ENCODE measurements at regions not wholly inside any gene's neighbourhood (a gene's known extent, or its start where the extent isn't known, plus 50 kb on each side); places are given as distances from the start of the nearest gene placed in this dataset.

GRCh38 chr18:77572537-77572936 is 322.9 kb downstream of the GALR1 start:
- DNase-seq (ENCODE audit: low read depth, low spot score): no peak

DNA sequence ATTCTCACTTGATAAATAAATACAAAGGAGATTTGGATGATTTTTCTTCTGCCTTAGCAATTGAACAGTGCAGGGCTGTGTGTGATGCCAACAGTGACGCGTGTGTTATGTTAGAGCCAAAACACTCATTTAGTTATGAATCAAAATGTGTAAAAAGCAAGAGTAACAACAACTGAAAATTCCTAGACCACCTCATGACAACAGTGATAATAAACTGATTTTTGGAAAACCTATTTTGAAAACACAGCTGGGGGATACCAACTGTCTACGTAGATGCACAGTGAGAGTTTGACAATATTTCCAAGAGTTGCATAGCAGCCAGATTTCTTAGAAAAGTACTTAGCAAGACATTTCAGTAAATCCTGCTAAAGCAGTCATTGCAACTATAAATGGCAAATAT is 323.9 kb downstream of the GALR1 start:
- no peak for DNase-seq (ENCODE audit: low read depth, low spot score)

- no peak for DNase-seq (ENCODE audit: low read depth, low spot score)
Observed at GRCh38 chr18:77590943-77591515, 341.4 kb downstream of the GALR1 start.

GRCh38 chr18:77597726-77598125 is 348.1 kb downstream of the GALR1 start:
- no peak for DNase-seq (ENCODE audit: low read depth, low spot score)

- no peak for DNase-seq (ENCODE audit: low read depth, low spot score)
Observed at GRCh38 chr18:77600674-77601073, 351.0 kb downstream of the GALR1 start.

GRCh38 chr18:77601567-77601966 is 351.9 kb downstream of the GALR1 start:
- DNase-seq (ENCODE audit: low read depth, low spot score): no peak

GRCh38 chr18:77607087-77607486 is 357.4 kb downstream of the GALR1 start:
- no peak for DNase-seq (ENCODE audit: low read depth, low spot score)

- DNase-seq (ENCODE audit: low read depth, low spot score): no peak
Observed at GRCh38 chr18:77608807-77609206, 359.2 kb downstream of the GALR1 start.

GRCh38 chr18:77617694-77618093 is 368.0 kb downstream of the GALR1 start:
- DNase-seq (ENCODE audit: low read depth, low spot score): no peak

GRCh38 chr18:77619525-77619924 is 369.9 kb downstream of the GALR1 start:
- DNase-seq (ENCODE audit: low read depth, low spot score): no peak

- no peak for DNase-seq (ENCODE audit: low read depth, low spot score)
Observed at GRCh38 chr18:77622009-77622692, 372.5 kb downstream of the GALR1 start.

DNA sequence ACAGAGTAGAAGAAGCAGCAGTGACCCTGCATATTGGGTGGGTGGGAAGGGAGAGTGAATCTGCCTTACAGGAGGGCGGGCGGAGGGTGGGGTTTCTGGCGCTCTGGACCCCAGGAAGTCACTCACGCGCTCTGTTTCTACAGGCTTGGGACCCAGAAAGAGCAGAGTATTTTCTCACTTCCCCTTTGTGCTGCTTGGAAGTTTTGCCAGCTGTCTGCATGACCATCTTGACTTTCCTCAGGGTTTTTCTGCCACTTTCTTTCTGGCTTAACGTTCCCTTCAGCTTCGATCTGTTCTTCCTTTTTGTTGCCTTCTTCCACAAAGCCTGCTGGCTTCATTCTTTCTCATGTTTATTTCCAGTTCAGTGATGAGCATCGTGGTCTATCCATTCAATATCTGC is 383.1 kb downstream of the GALR1 start:
- no peak for DNase-seq (ENCODE audit: low read depth, low spot score)

DNA sequence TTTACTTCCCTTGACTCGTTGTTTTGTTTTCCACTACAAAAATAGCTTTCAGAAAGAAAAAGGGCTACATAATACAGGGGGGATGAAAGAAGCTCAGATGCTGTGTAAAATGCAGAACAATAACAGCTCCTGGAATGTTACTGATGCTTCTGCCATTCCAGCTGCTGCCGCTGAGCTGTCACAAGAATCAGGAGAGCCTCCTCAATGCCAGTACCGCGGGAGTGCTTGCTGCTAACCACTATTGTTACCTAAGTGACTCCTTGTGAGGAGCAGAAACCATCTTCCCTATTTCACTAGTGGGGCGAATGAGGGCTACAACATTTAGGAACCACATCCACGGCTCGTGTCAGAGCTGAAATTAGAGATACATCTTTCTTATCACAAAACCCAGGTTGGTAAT is 384.8 kb downstream of the GALR1 start:
- DNase-seq (ENCODE audit: low read depth, low spot score): no peak

GRCh38 chr18:77635451-77635850 is 385.8 kb downstream of the GALR1 start:
- DNase-seq (ENCODE audit: low read depth, low spot score): no peak

GRCh38 chr18:77635858-77636257 is 386.2 kb downstream of the GALR1 start:
- DNase-seq (ENCODE audit: low read depth, low spot score): no peak

DNA sequence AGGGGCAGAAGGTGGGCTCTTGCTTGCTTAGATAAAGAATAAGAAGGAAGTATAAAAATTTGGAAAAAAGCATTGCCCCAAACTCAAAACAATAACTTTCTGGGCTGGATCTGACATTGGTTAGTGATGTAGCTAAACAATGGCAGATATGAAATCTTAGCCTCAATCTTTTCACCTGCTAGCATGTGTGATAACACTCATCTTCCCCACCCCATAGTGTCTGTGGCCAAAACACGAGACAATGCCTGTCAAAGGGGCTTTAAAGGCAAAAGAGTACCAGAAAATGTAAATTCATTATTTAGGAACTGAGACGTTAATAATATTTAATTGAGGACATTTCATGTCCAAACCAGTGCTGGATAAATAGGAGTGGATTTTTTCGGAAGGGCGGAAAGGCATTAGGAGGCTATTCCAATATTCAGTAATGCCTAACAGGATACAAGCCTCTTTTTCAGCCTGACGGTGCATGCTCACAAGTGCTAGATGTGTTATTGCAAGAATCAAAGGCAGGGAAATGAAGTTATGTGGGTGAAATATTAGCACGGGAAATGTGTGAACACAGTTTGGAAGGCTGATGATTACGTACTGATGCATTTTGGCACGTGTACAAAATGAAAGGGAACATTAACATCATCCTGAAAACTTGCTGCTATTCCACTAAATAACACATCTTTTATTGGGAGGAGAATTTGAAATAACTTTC is 395.7 kb downstream of the GALR1 start:
- no peak for DNase-seq (ENCODE audit: low read depth, low spot score)

DNA sequence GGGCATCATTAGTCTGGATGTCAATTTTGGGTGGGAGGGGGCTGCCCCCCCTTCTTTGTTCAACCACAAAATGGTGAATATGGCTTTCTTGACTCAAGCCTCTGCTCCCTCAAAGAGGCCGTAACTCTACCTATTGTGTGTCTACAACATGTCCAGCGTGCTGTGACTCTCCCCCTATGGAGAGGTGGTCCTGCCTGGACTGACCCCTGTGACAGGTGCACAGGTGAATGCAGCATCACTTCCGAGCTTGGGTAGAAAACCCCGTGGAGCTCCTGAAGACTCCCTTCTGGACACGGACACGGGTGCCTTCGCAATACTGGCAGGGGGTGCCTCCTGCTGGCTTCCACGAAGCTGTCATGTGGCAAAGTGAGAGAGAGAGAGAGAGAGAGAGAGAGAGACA is 397.8 kb downstream of the GALR1 start:
- no peak for DNase-seq (ENCODE audit: low read depth, low spot score)

DNA sequence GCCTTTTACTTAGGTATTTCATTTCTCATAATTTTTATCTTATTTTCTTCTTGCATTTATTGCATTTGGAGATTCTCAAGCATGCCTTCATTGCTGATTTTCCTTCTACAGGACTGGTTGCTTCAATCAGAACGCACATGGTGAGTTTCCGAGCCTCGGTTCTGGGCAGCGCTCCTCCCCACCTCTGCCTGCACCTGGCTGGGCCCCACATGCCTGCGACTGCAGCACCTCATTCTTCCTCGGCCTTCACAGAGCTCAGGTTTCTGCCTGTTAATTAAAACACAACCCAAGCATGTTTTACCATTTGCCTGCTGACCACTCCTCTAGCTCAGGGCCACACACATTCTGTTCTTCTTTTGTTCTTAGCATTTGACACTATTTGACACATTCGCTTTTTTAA is 398.8 kb downstream of the GALR1 start:
- DNase-seq (ENCODE audit: low read depth, low spot score): no peak

- no peak for DNase-seq (ENCODE audit: low read depth, low spot score)
Observed at GRCh38 chr18:77650799-77651385, 401.2 kb downstream of the GALR1 start.

DNA sequence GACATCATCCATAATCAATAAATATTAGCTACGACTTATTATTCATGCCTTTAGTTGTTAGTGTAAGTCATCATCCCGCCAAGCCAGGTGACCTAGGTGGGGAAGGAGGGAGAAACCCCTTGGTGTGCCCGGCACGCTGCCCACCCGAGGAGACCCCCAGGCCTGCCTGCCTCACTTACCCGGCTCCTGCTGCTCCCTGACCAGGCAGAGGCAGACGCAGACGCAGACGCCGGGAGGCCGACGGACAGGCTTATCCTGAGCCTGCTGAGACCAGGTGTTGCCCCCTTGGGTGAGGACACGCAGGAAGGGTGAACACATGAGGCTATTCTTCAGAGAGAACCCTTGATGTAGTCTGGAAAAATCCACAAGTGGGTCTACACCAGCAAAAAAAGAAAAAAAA is 401.8 kb downstream of the GALR1 start:
- no peak for DNase-seq (ENCODE audit: low read depth, low spot score)

GRCh38 chr18:77653792-77654191 is 404.1 kb downstream of the GALR1 start:
- DNase-seq (ENCODE audit: low read depth, low spot score): no peak

- no peak for DNase-seq (ENCODE audit: low read depth, low spot score)
Observed at GRCh38 chr18:77654302-77654701, 404.7 kb downstream of the GALR1 start.

Measured in iPS DF 19.7 (cell line).